Adrenal gland (tissue), 5 donors: ENCODE measurements at regions not wholly inside any gene's neighbourhood (a gene's known extent, or its start where the extent isn't known, plus 50 kb on each side); places are given as distances from the start of the nearest gene placed in this dataset.

Source experiments
- CTCF ChIP-seq, 6 experiments: fragments of 450-650 bp in 4 of 6; fragments of 200-600 bp in 2 of 6; sonication (generic) in 1 of 6; IDR thresholded peaks; 1 replicate in 5 of 6; 2 replicates in 1 of 6; pipeline versions ENCODE4 v1.5.1 to v1.8.0; 2016 to 2021; ENCODE audit warnings: antibody characterized with exemption in 6 of 6, mild to moderate bottlenecking in 2 of 6, moderate library complexity in 1 of 6
- POLR2A ChIP-seq, 2 donors: fragments of 450-650 bp; IDR thresholded peaks; one replicate each; pipeline ENCODE4 v1.6.1; 2017; ENCODE audit warnings: antibody characterized with exemption in 2 of 2, mild to moderate bottlenecking in 2 of 2, moderate library complexity in 1 of 2
- donor health status: DM: no; HTN: no; CAD: no.

- TF ChIP-seq POLR2A (IDR thresholded peaks at IDR 0.05) (no peak), CTCF (IDR thresholded peaks at IDR 0.05) (no peak)
These were observed 188.6 kb upstream of the PDZRN3 start for GRCh38 chr3:73813291-73813690.
